GM18873 (cell line): ENCODE measurements at regions not wholly inside any gene's neighbourhood (a gene's known extent, or its start where the extent isn't known, plus 50 kb on each side); places are given as distances from the start of the nearest gene placed in this dataset.
"Not testable (repeated sequence)": the region's sequence is repeated elsewhere in the genome, so short reads cannot be mapped to it uniquely, and the experiment has no call there.

Experiments
- ATAC-seq: cut with Tn5 transposase; IDR thresholded peaks from one replicate; pipeline ENCODE4 v1.9.1; 2021; ENCODE audit warnings: mild to moderate bottlenecking, moderate library complexity, moderate number of reproducible peaks; ENCODE audit not compliant: unreplicated experiment, low FRiP score

- ATAC-seq: no peak
Measured at GRCh38 chr13:76668716-76669115, 217.5 kb downstream of the KCTD12 start.

- no peak for ATAC-seq
Measured at GRCh38 chr13:76668141-76668540, 218.1 kb downstream of the KCTD12 start.

GRCh38 chr13:76667551-76667950 lies 218.7 kb downstream of the KCTD12 start:
- no peak for ATAC-seq

GRCh38 chr13:76663592-76664335 lies 222.4 kb downstream of the KCTD12 start:
- ATAC-seq: no peak

GRCh38 chr13:76659074-76659473 lies 227.1 kb downstream of the KCTD12 start:
- not testable (repeated sequence) for ATAC-seq

GRCh38 chr13:76656500-76656899 lies 229.7 kb downstream of the KCTD12 start:
- ATAC-seq: no peak

- ATAC-seq: no peak
Measured at GRCh38 chr13:76656056-76656455, 230.1 kb downstream of the KCTD12 start.

GRCh38 chr13:76654263-76654662 lies 231.9 kb downstream of the KCTD12 start:
- ATAC-seq: no peak

GRCh38 chr13:76651286-76651685 lies 234.9 kb downstream of the KCTD12 start:
- ATAC-seq: no peak

- no peak for ATAC-seq
Measured at GRCh38 chr13:76647550-76647949, 238.7 kb downstream of the KCTD12 start.

GRCh38 chr13:76646946-76647345 lies 239.3 kb downstream of the KCTD12 start:
- ATAC-seq: no peak

GRCh38 chr13:76645632-76646031 lies 240.6 kb downstream of the KCTD12 start:
- ATAC-seq: no peak

- ATAC-seq: no peak
Measured at GRCh38 chr13:76644906-76645305, 241.3 kb downstream of the KCTD12 start.

- ATAC-seq: no peak
Measured at GRCh38 chr13:76643596-76643995, 242.6 kb downstream of the KCTD12 start.

GRCh38 chr13:76641056-76641455 lies 245.1 kb downstream of the KCTD12 start:
- ATAC-seq: no peak

- ATAC-seq: no peak
Measured at GRCh38 chr13:76638882-76639281, 247.3 kb downstream of the KCTD12 start.

GRCh38 chr13:76638181-76638580 lies 248.0 kb downstream of the KCTD12 start:
- no peak for ATAC-seq

- ATAC-seq: no peak
Measured at GRCh38 chr13:76637641-76638141, 248.5 kb downstream of the KCTD12 start.

GRCh38 chr13:76636829-76637228 lies 249.4 kb downstream of the KCTD12 start:
- ATAC-seq: no peak

GRCh38 chr13:76635232-76636230 lies 250.7 kb downstream of the KCTD12 start:
- ATAC-seq: no peak
